Stomach (tissue), 8 donors: ENCODE measurements at regions not wholly inside any gene's neighbourhood (a gene's known extent, or its start where the extent isn't known, plus 50 kb on each side); places are given as distances from the start of the nearest gene placed in this dataset.
"Not testable (repeated sequence)": the region's sequence is repeated elsewhere in the genome, so short reads cannot be mapped to it uniquely, and the experiment has no call there.

ENCODE experiments used
- DNase-seq, 2 donors: peaks; one replicate each; pipeline versions ENCODE4 v3.0.0 to v3.0.0-alpha.2; 2013 to 2019
- H3K27ac ChIP-seq, 5 donors: fragments of 200-600 bp in 4 of 5; sonication (generic) in 4 of 5; one replicate each; pipeline ENCODE4 v1.5.1; 2013 to 2019; ENCODE audit warnings: mild to moderate bottlenecking in 1 of 5, moderate library complexity in 1 of 5
- H3K27me3 ChIP-seq, 3 donors: fragments of 200-600 bp; sonication (generic); one replicate each; pipeline ENCODE4 v1.5.1; 2017 to 2019; ENCODE audit warnings: mixed run types in 1 of 3
- H3K36me3 ChIP-seq, 4 donors: fragments of 200-600 bp; sonication (generic); 1 replicate in 3 of 4; 2 replicates in 1 of 4; pipeline ENCODE4 v1.5.1; 2016 to 2019
- H3K4me1 ChIP-seq, 4 donors: fragments of 200-600 bp; sonication (generic); one replicate each; pipeline ENCODE4 v1.5.1; 2016 to 2019
- H3K4me3 ChIP-seq, 4 donors: fragments of 200-600 bp; sonication (generic) in 3 of 4; one replicate each; pipeline ENCODE4 v1.5.1; 2016 to 2019; ENCODE audit warnings: mild to moderate bottlenecking in 1 of 4
- H3K9me3 ChIP-seq, 4 donors: fragments of 200-600 bp; sonication (generic); one replicate each; pipeline ENCODE4 v1.5.1; 2016 to 2019
- EP300 ChIP-seq: sonication (generic); formaldehyde crosslinking; IDR thresholded peaks from one replicate; pipeline ENCODE4 v1.6.1; 2017; ENCODE audit warnings: antibody characterized with exemption
- POLR2A ChIP-seq, 4 donors: fragments of 450-650 bp; IDR thresholded peaks; one replicate each; pipeline ENCODE4 v1.6.1; 2016; ENCODE audit warnings: antibody characterized with exemption in 4 of 4, control low read depth in 2 of 4, mild to moderate bottlenecking in 1 of 4, moderate library complexity in 1 of 4
- POLR2AphosphoS5 ChIP-seq, 3 donors: sonication (generic); formaldehyde crosslinking; IDR thresholded peaks; one replicate each; pipeline ENCODE4 v1.6.1; 2016; ENCODE audit warnings: antibody characterized with exemption in 3 of 3
- WGBS, 5 donors: extraction: QIAGEN DNeasy Blood & Tissue Kit in 3 of 5; methylation state at CpG; one replicate each; pipeline versions ENCODE4 v1.1.5 to v1.1.7; 2013 to 2018; 5-methylcytosine and 5-hydroxymethylcytosine counted together
- intact Hi-C: fragments of 100-400 bp; cut with DNase I; formaldehyde crosslinking; loops from one replicate; pipeline ENCODE4 v1.15.1; 2023; ENCODE audit warnings: low total_unique reads
- TF ChIP-seq, protein P1 (sequence below), 7 experiments: fragments of 450-650 bp in 4 of 7; fragments of 200-600 bp in 3 of 7; sonication (generic) in 3 of 7; IDR thresholded peaks; one replicate each; pipeline ENCODE4 v1.5.1; 2016 to 2019; ENCODE audit warnings: antibody characterized with exemption in 7 of 7, control low read depth in 2 of 7, mild to moderate bottlenecking in 1 of 7
- donor health status: healthy with polysubstance abuse.
- donor health status: Bipolar disorder and iron deficiency.
- donor health status: healthy.

DNA sequence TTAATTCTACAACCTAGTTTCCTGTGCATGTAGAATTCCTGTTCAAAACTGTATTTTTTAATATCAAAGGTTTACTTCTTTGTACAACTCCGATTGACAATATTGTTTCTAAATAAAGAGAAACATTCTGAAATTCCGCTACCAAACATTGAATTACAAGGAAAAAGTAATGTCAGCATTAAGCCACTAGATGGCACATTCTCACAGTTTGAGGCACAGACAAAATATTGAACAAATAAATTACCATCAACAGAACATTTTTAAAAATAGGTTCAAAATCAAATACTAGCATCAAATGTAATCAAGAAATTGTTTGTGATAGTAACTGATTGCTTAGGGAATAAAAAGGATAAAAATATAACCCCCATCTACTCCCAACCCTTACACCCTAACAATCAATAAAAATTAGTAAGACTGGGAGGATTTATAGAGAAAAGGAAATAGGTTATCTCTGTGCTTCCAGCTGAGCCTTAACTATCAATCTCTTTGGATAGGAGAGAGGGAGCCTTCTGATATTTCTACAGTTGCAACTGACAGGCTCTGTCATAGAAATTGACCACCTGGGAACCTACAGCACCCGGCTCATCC lies 86.6 kb upstream of the C7orf33 start:
- TF ChIP-seq POLR2AphosphoS5 (IDR thresholded peaks at IDR 0.05) (no peak), POLR2A (IDR thresholded peaks at IDR 0.05) (no peak), EP300 (no peak)
- TF ChIP-seq, protein P1, sequence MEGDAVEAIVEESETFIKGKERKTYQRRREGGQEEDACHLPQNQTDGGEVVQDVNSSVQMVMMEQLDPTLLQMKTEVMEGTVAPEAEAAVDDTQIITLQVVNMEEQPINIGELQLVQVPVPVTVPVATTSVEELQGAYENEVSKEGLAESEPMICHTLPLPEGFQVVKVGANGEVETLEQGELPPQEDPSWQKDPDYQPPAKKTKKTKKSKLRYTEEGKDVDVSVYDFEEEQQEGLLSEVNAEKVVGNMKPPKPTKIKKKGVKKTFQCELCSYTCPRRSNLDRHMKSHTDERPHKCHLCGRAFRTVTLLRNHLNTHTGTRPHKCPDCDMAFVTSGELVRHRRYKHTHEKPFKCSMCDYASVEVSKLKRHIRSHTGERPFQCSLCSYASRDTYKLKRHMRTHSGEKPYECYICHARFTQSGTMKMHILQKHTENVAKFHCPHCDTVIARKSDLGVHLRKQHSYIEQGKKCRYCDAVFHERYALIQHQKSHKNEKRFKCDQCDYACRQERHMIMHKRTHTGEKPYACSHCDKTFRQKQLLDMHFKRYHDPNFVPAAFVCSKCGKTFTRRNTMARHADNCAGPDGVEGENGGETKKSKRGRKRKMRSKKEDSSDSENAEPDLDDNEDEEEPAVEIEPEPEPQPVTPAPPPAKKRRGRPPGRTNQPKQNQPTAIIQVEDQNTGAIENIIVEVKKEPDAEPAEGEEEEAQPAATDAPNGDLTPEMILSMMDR (IDR thresholded peaks at IDR 0.05): peak in 5 of 7 experiments; percentile 48 to 71 (median 60)
- no peak overlapping the region for H3K4me3 ChIP-seq
- intact Hi-C loops: no loop called here
- H3K4me1 ChIP-seq: peaks cover 0 to 11% (median 3%) of the 10 kb centered on the region in 4 donors
- no peaks in the 10 kb centered on the region for H3K9me3 ChIP-seq
- 32 to 36% (median 33%) methylated on average over 3 of the region's 3 CpGs for WGBS, 5 donors
- DNase-seq: peak in 1 of 2 donors; percentile 69
- H3K36me3 ChIP-seq: no peaks in the 10 kb centered on the region
- peaks cover 0 to 30% (median 14%) of the 10 kb centered on the region in 3 donors for H3K27me3 ChIP-seq
- H3K27ac ChIP-seq: no peak overlapping the region

DNA sequence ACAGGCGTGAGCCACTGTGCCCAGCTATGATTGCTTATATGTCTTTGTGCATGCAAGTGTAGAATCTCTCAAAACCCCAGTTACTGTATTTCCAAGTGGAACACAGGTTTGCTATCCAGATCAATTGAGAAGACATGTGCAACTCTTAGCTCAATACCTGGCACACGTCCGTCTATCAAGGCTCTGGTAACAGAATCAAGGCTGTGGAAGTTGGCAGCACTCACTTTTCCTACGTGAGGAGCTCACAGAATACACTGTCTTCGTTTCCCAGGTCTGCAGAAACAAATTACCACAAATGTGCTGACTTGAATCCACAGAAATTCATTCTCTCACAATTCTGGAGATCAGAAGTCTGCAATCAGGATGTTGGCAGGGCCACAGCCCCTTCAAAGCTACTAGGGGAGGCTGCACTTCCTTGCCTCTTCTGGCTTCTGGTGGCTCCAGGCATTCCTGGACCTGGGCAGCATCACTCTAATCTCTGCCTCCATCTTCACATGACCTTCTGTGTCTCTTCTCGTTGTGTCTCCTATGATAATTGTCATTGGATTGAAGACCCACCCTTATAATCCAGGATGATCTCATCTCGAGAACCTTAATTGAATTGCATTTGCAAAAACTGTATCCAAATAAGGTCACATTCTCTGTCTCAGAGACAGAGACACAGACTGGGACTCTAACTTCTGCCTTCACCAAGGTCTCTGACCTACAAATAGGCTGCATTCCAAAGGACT lies 84.8 kb upstream of the C7orf33 start:
- Histone ChIP-seq H3K4me3 (no peak overlapping the region), H3K4me1 (peaks cover 0 to 11% (median 3%) of the 10 kb centered on the region in 4 donors), H3K36me3 (no peaks in the 10 kb centered on the region), H3K27ac (no peak overlapping the region), H3K9me3 (no peaks in the 10 kb centered on the region), H3K27me3 (peaks cover 0 to 13% (median 10%) of the 10 kb centered on the region in 3 donors)
- DNase-seq: no peak
- TF ChIP-seq POLR2A (IDR thresholded peaks at IDR 0.05) (no peak), EP300 (no peak), POLR2AphosphoS5 (IDR thresholded peaks at IDR 0.05) (no peak)
- TF ChIP-seq, protein P1 (IDR thresholded peaks at IDR 0.05): no peak
- 63 to 73% (median 65%) methylated on average over 7 of the region's 7 CpGs for WGBS, 5 donors
- intact Hi-C loops: no loop called here

DNA sequence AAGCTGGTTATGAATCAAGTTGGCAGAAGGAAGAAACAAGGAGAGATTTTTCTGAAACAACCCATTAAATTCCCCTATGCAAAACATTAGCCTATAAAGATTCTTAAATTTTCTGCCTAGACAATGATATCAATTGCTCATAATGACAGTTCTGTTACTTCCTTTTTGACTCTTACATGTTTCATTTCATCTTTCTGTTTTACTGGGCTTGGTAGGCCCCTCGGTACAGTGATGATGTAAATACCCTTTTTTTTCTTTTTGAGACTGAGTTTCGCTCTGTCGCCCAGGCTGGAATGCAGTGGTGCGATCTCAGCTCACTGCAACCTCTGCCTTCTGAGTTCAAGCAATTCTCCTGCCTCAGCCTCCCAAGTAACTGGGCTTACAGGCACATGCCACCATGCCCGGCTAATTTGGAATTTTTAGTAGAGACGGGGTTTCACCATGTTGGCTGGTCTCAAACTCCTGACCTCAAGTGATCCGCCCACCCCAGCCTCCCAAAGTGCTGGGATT lies 83.4 kb upstream of the C7orf33 start:
- H3K9me3 ChIP-seq, DNase-seq, H3K36me3 ChIP-seq, H3K4me3 ChIP-seq, H3K27me3 ChIP-seq, H3K27ac ChIP-seq, intact Hi-C loops, H3K4me1 ChIP-seq: not testable (repeated sequence)
- 77 to 86% (median 82%) methylated on average over 7 of the region's 7 CpGs for WGBS, 5 donors

DNA sequence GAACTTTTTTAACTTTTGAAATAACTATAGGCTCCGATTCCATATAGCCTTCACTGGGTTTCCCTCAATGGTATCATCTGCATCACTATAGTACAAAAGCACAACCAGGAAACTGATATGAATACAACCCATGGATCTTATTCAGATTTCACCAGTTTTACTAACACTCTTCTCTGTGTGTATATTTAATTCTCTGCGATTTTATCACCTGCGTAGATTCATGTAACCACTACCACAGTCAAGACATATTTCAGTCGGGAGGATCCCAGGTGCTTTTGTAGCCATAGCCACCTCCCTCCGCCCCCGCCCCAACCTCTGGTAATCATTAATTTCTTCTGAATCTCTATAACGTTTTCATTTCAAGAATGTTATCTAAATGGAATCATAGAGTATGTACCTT lies 82.8 kb upstream of the C7orf33 start:
- DNase-seq: no peak
- Histone ChIP-seq H3K9me3 (no peaks in the 10 kb centered on the region), H3K27ac (no peak overlapping the region), H3K4me1 (no peaks in the 10 kb centered on the region), H3K27me3 (peaks cover 0 to 5% (median 0%) of the 10 kb centered on the region in 3 donors), H3K4me3 (no peak overlapping the region), H3K36me3 (no peaks in the 10 kb centered on the region)
- WGBS, 5 donors: 37 to 70% (median 50%) methylated on average over 7 of the region's 7 CpGs
- TF ChIP-seq POLR2A (IDR thresholded peaks at IDR 0.05) (no peak), EP300 (no peak), POLR2AphosphoS5 (IDR thresholded peaks at IDR 0.05) (no peak)
- TF ChIP-seq, protein P1 (IDR thresholded peaks at IDR 0.05): no peak
- intact Hi-C loops: no loop called here

DNA sequence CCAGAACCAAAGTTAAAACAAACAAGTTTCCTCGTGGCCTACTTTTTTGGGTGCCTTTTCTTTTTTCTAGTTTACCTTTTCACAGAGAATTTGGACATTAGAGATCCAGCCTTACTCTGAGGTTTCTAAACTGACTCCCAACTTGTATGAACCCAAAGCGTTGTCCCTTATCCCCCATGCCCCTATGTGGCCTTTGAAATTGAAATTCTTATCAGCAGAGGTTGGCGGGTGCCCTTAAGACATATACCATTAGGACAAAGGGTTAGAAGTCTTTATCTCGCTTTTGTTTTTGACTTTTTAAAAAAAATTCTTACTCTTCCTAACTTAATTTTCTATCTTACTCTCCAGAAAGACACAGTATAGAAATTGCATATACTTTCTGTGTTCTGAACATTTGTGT lies 76.3 kb upstream of the C7orf33 start:
- intact Hi-C loops: no loop called here

More for the DNA sequence above, 76.3 kb upstream of the C7orf33 start:
- H3K9me3 ChIP-seq: no peaks in the 10 kb centered on the region
- H3K27ac ChIP-seq: no peak overlapping the region
- TF ChIP-seq EP300 (no peak), POLR2A (IDR thresholded peaks at IDR 0.05) (no peak)
- TF ChIP-seq, protein P1 (IDR thresholded peaks at IDR 0.05): no peak
- H3K27me3 ChIP-seq: peaks cover 0 to 5% (median 0%) of the 10 kb centered on the region in 3 donors
- no peaks in the 10 kb centered on the region for H3K36me3 ChIP-seq
- H3K4me1 ChIP-seq: no peaks in the 10 kb centered on the region
- H3K4me3 ChIP-seq: no peak overlapping the region
- DNase-seq: no peak
- WGBS, 5 donors: 65 to 74% (median 69%) methylated on average over 4 of the region's 4 CpGs
